ENCODE measurements at regions not wholly inside any gene's neighbourhood (a gene's known extent, or its start where the extent isn't known, plus 50 kb on each side); places are given as distances from the start of the nearest gene placed in this dataset.

DNA sequence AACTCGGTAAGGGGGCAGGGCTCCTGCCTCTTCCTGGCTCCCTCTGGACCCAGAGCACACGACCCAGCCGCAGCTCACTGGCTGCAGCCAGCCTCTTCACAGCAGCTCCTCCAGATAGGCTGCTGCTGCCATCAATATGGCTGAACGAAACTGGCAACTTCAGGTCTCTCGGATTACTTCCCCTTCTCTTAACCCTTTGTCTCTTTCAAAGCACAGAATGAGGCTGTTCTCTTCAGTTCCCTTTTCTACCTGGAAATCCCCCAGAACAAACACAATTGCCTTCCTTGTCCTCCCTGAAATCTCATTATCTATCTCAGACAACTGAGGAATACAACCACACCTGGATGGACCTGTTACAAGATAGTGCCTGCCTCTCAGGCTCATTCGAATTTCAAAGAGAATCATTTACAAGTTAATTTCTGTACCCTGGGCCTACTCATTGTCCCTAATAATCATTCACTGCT is 193.4 kb upstream of the MBL2 start:
- 51% methylated on average over 6 of the region's 6 CpGs for WGBS (ENCODE audit: insufficient coverage)
- TF ChIP-seq, protein P1, sequence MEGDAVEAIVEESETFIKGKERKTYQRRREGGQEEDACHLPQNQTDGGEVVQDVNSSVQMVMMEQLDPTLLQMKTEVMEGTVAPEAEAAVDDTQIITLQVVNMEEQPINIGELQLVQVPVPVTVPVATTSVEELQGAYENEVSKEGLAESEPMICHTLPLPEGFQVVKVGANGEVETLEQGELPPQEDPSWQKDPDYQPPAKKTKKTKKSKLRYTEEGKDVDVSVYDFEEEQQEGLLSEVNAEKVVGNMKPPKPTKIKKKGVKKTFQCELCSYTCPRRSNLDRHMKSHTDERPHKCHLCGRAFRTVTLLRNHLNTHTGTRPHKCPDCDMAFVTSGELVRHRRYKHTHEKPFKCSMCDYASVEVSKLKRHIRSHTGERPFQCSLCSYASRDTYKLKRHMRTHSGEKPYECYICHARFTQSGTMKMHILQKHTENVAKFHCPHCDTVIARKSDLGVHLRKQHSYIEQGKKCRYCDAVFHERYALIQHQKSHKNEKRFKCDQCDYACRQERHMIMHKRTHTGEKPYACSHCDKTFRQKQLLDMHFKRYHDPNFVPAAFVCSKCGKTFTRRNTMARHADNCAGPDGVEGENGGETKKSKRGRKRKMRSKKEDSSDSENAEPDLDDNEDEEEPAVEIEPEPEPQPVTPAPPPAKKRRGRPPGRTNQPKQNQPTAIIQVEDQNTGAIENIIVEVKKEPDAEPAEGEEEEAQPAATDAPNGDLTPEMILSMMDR (IDR thresholded peaks at IDR 0.05), result no peak
- no peak for TF ChIP-seq EZH2 (IDR thresholded peaks at IDR 0.05; ENCODE audit: borderline replicate concordance, insufficient read depth, low read depth, low read length, poor library complexity, severe bottlenecking)
- Mint-ChIP-seq H3K27me3 (no peaks in the 10 kb centered on the region), H3K9me3 (ENCODE audit: insufficient read depth) (peaks cover 4% of the 10 kb centered on the region), H3K4me3 (peak overlapping the region; percentile 27), H3K27ac (peak overlapping the region; percentile 13), H3K4me1 (peaks cover 9% of the 10 kb centered on the region)
- no peaks in the 10 kb centered on the region for H3K36me3 ChIP-seq (replicated peaks in 1 of 2; ENCODE audit: control extremely low read depth in 1 of 2, control insufficient read depth in 1 of 2, extremely low read depth in 1 of 2, insufficient read depth in 2 of 2, low read length in 1 of 2)
- intact Hi-C loops (cut with micrococcal nuclease), result no loop called here
- H3K79me2 ChIP-seq (ENCODE audit: control insufficient read depth, insufficient read depth, low read length), result no peaks in the 10 kb centered on the region
- no peak overlapping the region for H3K9ac ChIP-seq (ENCODE audit: low read length)
- DNase-seq (peak; percentile 62), ATAC-seq (ENCODE audit: low read depth) (peak; percentile 67)
- peaks cover 10 to 11% of the 10 kb centered on the region in 2 donors for H3K4me1 ChIP-seq (ENCODE audit: control insufficient read depth in 2 of 2, insufficient read depth in 2 of 2, low read length in 2 of 2)
- CTCF ChIA-PET, result no interaction called here
- no peaks in the 10 kb centered on the region for H4K20me1 ChIP-seq (ENCODE audit: control insufficient read depth, insufficient read depth, low read length, poor library complexity, severe bottlenecking)
- no peaks in the 10 kb centered on the region for H3K27me3 ChIP-seq (replicated peaks in 1 of 4; ENCODE audit: control extremely low read depth in 1 of 4, control insufficient read depth in 3 of 4, insufficient read depth in 4 of 4, low read length in 3 of 4)
- no peak overlapping the region for H3K27ac ChIP-seq (ENCODE audit: low read length in 2 of 2)
- H3K4me3 ChIP-seq (ENCODE audit: control extremely low read depth in 1 of 5, extremely low read depth in 1 of 5, insufficient read depth in 1 of 5, low read depth in 2 of 5, low read length in 4 of 5), result peak overlapping the region in 2 of 5 experiments; percentile 3 to 15
- peak overlapping the region; percentile 55 for H3K4me2 ChIP-seq (replicated peaks; ENCODE audit: low read depth, low read length, poor library complexity, severe bottlenecking)
- H2AFZ ChIP-seq (ENCODE audit: insufficient read depth, low read depth, low read length, poor library complexity, severe bottlenecking), result peak overlapping the region; percentile 69
- POLR2A ChIA-PET, result no interaction called here
- peaks cover 0 to 9% (median 0%) of the 10 kb centered on the region in 3 donors for H3K9me3 ChIP-seq (ENCODE audit: control extremely low read depth in 1 of 3, control insufficient read depth in 2 of 3, insufficient read depth in 1 of 3, low read length in 2 of 3)

DNA sequence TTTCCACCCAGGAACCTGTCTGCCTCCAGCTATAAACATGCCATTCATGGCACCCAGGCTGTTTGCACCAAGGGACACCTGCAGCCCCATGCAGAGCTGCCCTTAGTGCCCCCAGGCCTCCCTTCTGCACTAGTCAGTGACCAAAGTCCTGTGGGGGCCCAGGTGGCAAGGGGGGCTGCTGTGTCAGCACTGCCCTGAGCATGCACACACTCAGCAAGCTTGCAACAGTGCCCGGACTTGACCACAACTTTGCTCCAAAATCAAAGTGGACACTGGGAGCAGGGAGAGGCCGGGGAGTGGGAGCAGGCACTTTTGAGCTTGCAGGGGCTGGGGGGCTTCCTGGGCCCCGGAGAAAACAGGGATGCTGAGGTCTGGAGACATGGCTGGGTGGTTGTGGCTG is 192.9 kb upstream of the MBL2 start:
- Histone ChIP-seq H3K79me2 (ENCODE audit: control insufficient read depth, insufficient read depth, low read length) (no peaks in the 10 kb centered on the region), H3K27ac (ENCODE audit: low read length in 2 of 2) (no peak overlapping the region), H4K20me1 (ENCODE audit: control insufficient read depth, insufficient read depth, low read length, poor library complexity, severe bottlenecking) (no peaks in the 10 kb centered on the region), H3K4me3 (ENCODE audit: control extremely low read depth in 1 of 5, extremely low read depth in 1 of 5, insufficient read depth in 1 of 5, low read depth in 2 of 5, low read length in 4 of 5) (peak overlapping the region in 2 of 5 experiments; percentile 3 to 15), H3K4me1 (ENCODE audit: control insufficient read depth in 2 of 2, insufficient read depth in 2 of 2, low read length in 2 of 2) (peaks cover 10 to 11% of the 10 kb centered on the region in 2 donors), H3K27me3 (replicated peaks in 1 of 4; ENCODE audit: control extremely low read depth in 1 of 4, control insufficient read depth in 3 of 4, insufficient read depth in 4 of 4, low read length in 3 of 4) (no peaks in the 10 kb centered on the region), H3K9me3 (ENCODE audit: control extremely low read depth in 1 of 3, control insufficient read depth in 2 of 3, insufficient read depth in 1 of 3, low read length in 2 of 3) (peaks cover 0 to 9% (median 0%) of the 10 kb centered on the region in 3 donors), H3K36me3 (replicated peaks in 1 of 2; ENCODE audit: control extremely low read depth in 1 of 2, control insufficient read depth in 1 of 2, extremely low read depth in 1 of 2, insufficient read depth in 2 of 2, low read length in 1 of 2) (no peaks in the 10 kb centered on the region), H3K9ac (ENCODE audit: low read length) (no peak overlapping the region), H3K4me2 (replicated peaks; ENCODE audit: low read depth, low read length, poor library complexity, severe bottlenecking) (peak overlapping the region; percentile 55), H2AFZ (ENCODE audit: insufficient read depth, low read depth, low read length, poor library complexity, severe bottlenecking) (peak overlapping the region; percentile 69)
- no peak overlapping the region for H3K4me3 Mint-ChIP-seq
- intact Hi-C loops (cut with micrococcal nuclease), result no loop called here
- POLR2A ChIA-PET, result no interaction called here
- TF ChIP-seq, protein P1 (IDR thresholded peaks at IDR 0.05), result no peak
- TF ChIP-seq EZH2 (IDR thresholded peaks at IDR 0.05; ENCODE audit: borderline replicate concordance, insufficient read depth, low read depth, low read length, poor library complexity, severe bottlenecking), result no peak
- DNase-seq (no peak), ATAC-seq (ENCODE audit: low read depth) (no peak)
- 84% methylated on average over 3 of the region's 3 CpGs for WGBS (ENCODE audit: insufficient coverage)
- peaks cover 9% of the 10 kb centered on the region for H3K4me1 Mint-ChIP-seq
- no peaks in the 10 kb centered on the region for H3K27me3 Mint-ChIP-seq
- H3K9me3 Mint-ChIP-seq (ENCODE audit: insufficient read depth), result peaks cover 4% of the 10 kb centered on the region
- CTCF ChIA-PET, result no interaction called here
- H3K27ac Mint-ChIP-seq, result no peak overlapping the region

All from B cell (primary cell).